ENCODE measurements at regions not wholly inside any gene's neighbourhood (a gene's known extent, or its start where the extent isn't known, plus 50 kb on each side); places are given as distances from the start of the nearest gene placed in this dataset.

DNA sequence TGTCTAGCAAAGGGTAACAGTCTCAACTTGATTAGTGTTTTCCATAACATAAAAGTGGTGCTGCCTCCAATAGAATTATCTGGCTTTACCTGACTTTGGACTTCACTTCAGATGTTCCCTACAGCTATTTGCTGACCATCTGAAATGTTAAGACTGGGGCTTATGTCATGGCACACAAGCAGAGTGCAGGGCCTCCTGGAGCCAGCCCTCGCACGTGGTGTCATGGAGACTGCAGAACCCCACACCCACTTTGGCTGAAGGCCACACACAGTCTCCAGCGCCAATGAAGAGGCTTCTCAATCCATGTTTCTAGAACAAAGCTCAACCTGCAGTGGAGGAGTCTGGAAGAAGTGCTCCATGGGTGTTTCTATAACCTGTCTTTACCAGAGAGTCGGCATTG, 169.6 kb upstream of the FRMD6 start:
- TF ChIP-seq CTCF (conservative IDR thresholded peaks at IDR 0.05; ENCODE audit: low read length) (no peak), EZH2phosphoT487 (IDR thresholded peaks at IDR 0.05; ENCODE audit: borderline replicate concordance) (no peak)
